GM21423 (cell line): ENCODE measurements at regions not wholly inside any gene's neighbourhood (a gene's known extent, or its start where the extent isn't known, plus 50 kb on each side); places are given as distances from the start of the nearest gene placed in this dataset.

Experiments used
- ATAC-seq: cut with Tn5 transposase; IDR thresholded peaks from one replicate; pipeline ENCODE4 v1.9.1; 2021; ENCODE audit warnings: mild to moderate bottlenecking, moderate library complexity; ENCODE audit not compliant: unreplicated experiment

GRCh38 chr21:38691631-38692030 lies 114.1 kb upstream of the ETS2 start:
- ATAC-seq: no peak

- ATAC-seq: no peak
These were observed 109.2 kb upstream of the ETS2 start for GRCh38 chr21:38696579-38696978.

GRCh38 chr21:38699048-38699447 lies 106.7 kb upstream of the ETS2 start:
- ATAC-seq: no peak

GRCh38 chr21:38702196-38702595 lies 103.5 kb upstream of the ETS2 start:
- no peak for ATAC-seq

GRCh38 chr21:38709876-38710275 lies 95.9 kb upstream of the ETS2 start:
- ATAC-seq: no peak

- ATAC-seq: no peak
These were observed 93.7 kb upstream of the ETS2 start for GRCh38 chr21:38712071-38712470.

GRCh38 chr21:38712664-38713063 lies 93.1 kb upstream of the ETS2 start:
- ATAC-seq: no peak

GRCh38 chr21:38714039-38714817 lies 91.5 kb upstream of the ETS2 start:
- ATAC-seq: no peak

- no peak for ATAC-seq
These were observed 90.7 kb upstream of the ETS2 start for GRCh38 chr21:38714999-38715398.

- no peak for ATAC-seq
These were observed 89.6 kb upstream of the ETS2 start for GRCh38 chr21:38716088-38716487.

- no peak for ATAC-seq
These were observed 88.8 kb upstream of the ETS2 start for GRCh38 chr21:38716942-38717341.

- ATAC-seq: no peak
These were observed 87.2 kb upstream of the ETS2 start for GRCh38 chr21:38718481-38718880.

GRCh38 chr21:38720074-38720473 lies 85.7 kb upstream of the ETS2 start:
- no peak for ATAC-seq

- ATAC-seq: no peak
These were observed 84.7 kb upstream of the ETS2 start for GRCh38 chr21:38721055-38721454.

GRCh38 chr21:38721958-38722357 lies 83.8 kb upstream of the ETS2 start:
- ATAC-seq: no peak

- no peak for ATAC-seq
These were observed 80.3 kb upstream of the ETS2 start for GRCh38 chr21:38725196-38726157.

- no peak for ATAC-seq
These were observed 79.2 kb upstream of the ETS2 start for GRCh38 chr21:38726482-38726881.

- no peak for ATAC-seq
These were observed 76.4 kb upstream of the ETS2 start for GRCh38 chr21:38729291-38729690.

GRCh38 chr21:38729754-38730379 lies 75.9 kb upstream of the ETS2 start:
- no peak for ATAC-seq

- ATAC-seq: no peak
These were observed 71.7 kb upstream of the ETS2 start for GRCh38 chr21:38733972-38734546.
